ENCODE measurements at regions not wholly inside any gene's neighbourhood (a gene's known extent, or its start where the extent isn't known, plus 50 kb on each side); places are given as distances from the start of the nearest gene placed in this dataset.

DNA sequence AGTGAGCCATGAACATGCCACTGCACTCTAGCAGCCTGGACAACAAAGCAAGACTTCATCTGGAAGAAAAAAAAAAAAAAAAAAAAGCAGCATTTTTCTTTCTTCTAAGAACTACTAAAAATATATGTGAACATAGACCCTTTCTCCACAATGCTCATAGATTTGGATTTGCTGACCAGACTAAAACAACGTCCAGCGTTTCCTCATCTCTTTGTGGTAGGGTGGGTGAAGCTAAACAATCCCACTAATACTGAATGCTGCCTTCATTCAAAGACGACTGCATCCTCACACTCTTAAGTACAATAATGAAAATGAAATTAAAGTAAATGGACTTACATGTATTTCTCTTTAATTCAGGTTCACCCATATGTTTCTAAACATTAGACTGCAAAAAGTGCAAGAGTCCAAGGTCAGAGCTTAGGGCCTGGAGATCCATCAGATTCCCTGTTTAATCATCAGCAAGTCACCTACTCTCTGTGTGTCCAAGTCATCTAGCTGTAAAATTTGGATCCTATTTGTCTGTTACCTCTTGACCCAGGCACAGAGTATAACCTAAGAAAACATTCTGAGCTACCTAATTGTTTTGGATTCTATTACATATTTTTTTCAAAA, 99.4 kb upstream of the NHSL1 start:
- TF ChIP-seq CTCF (conservative IDR thresholded peaks at IDR 0.05 in 1 of 2, IDR thresholded peaks at IDR 0.05 in 1 of 2; ENCODE audit: low read depth in 1 of 2, low read length in 2 of 2) (no peak), EZH2 (IDR thresholded peaks at IDR 0.05; ENCODE audit: low read length, missing control alignments) (no peak)
